SU-DHL-6 (cell line): ENCODE measurements at regions not wholly inside any gene's neighbourhood (a gene's known extent, or its start where the extent isn't known, plus 50 kb on each side); places are given as distances from the start of the nearest gene placed in this dataset.

Experiments
- H2AFZ ChIP-seq: fragments of 200-600 bp; sonication (generic); 2 replicates; pipeline ENCODE4 v1.6.1; 2014; ENCODE audit warnings: low read depth, mild to moderate bottlenecking, moderate library complexity, mixed read lengths, antibody characterized with exemption, low read length; ENCODE audit not compliant: severe bottlenecking
- H3F3A ChIP-seq: fragments of 200-600 bp; shearing (Covaris generic); 2 replicates; pipeline ENCODE4 v1.6.0; 2016; ENCODE audit warnings: antibody characterized with exemption, mild to moderate bottlenecking; ENCODE audit not compliant: insufficient read depth
- H3K27ac ChIP-seq: fragments of 200-600 bp; sonication (generic); 2 replicates; pipeline ENCODE4 v1.5.1; 2016; ENCODE audit warnings: low read depth, mild to moderate bottlenecking, low read length, moderate library complexity, mixed read lengths
- H3K27me3 ChIP-seq: fragments of 200-600 bp; sonication (generic), shearing (Covaris generic); 2 replicates; pipeline ENCODE4 v1.6.0; 2014; ENCODE audit warnings: mild to moderate bottlenecking, low read length
- H3K36me3 ChIP-seq: fragments of 200-600 bp; sonication (generic); 2 replicates; pipeline ENCODE4 v1.6.1; 2014; ENCODE audit warnings: mild to moderate bottlenecking, low read length, mixed read lengths
- H3K4me2 ChIP-seq: fragments of 300-600, 200-600 bp; shearing (Covaris generic), sonication (generic); 2 replicates; pipeline ENCODE4 v1.6.0; 2014; ENCODE audit warnings: low read length, low read depth, mild to moderate bottlenecking; ENCODE audit not compliant: poor library complexity, severe bottlenecking
- H3K4me3 ChIP-seq: fragments of 200-600 bp; sonication (generic); 2 replicates; pipeline ENCODE4 v1.5.1; 2014; ENCODE audit warnings: antibody characterized with exemption, low read length, mild to moderate bottlenecking, mixed read lengths; ENCODE audit not compliant: insufficient read depth, poor library complexity, severe bottlenecking
- H3K79me2 ChIP-seq: fragments of 200-600 bp; sonication (generic); 2 replicates; pipeline ENCODE4 v1.6.1; 2014; ENCODE audit warnings: mild to moderate bottlenecking, low read length, moderate library complexity; ENCODE audit not compliant: insufficient read depth
- H3K9ac ChIP-seq: fragments of 200-600 bp; sonication (generic); 2 replicates; pipeline ENCODE4 v1.7.0; 2014; ENCODE audit warnings: mild to moderate bottlenecking, low read length
- H3K9me2 ChIP-seq: fragments of 200-600 bp; sonication (generic); replicated peaks from 2 replicates; pipeline ENCODE4 v1.6.1; 2014; ENCODE audit warnings: low read length; ENCODE audit not compliant: insufficient read depth
- H3K9me3 ChIP-seq: fragments of 200-600 bp; sonication (generic); 2 replicates; pipeline ENCODE4 v1.6.1; 2014; ENCODE audit warnings: low read length, mixed read lengths; ENCODE audit not compliant: insufficient read depth
- H4K20me1 ChIP-seq: fragments of 200-600 bp; sonication (generic); 2 replicates; pipeline ENCODE4 v1.6.1; 2014; ENCODE audit warnings: low read depth, mild to moderate bottlenecking, antibody characterized with exemption, low read length, moderate library complexity, mixed read lengths
- EZH2phosphoT487 ChIP-seq: fragments of 200-600 bp; sonication (generic), shearing (Covaris generic); conservative IDR thresholded peaks from 2 replicates; pipeline ENCODE4 v1.6.1; 2018; ENCODE audit warnings: mild to moderate bottlenecking, antibody characterized with exemption, low read length, moderate library complexity, mixed read lengths
- TF ChIP-seq, protein P1 (sequence below): fragments of 200-600 bp; sonication (generic); IDR thresholded peaks from one replicate; pipeline ENCODE4 v1.5.1; 2017; ENCODE audit warnings: antibody characterized with exemption, mild to moderate bottlenecking, low read length, moderate library complexity; ENCODE audit not compliant: insufficient read depth, poor library complexity, severe bottlenecking

DNA sequence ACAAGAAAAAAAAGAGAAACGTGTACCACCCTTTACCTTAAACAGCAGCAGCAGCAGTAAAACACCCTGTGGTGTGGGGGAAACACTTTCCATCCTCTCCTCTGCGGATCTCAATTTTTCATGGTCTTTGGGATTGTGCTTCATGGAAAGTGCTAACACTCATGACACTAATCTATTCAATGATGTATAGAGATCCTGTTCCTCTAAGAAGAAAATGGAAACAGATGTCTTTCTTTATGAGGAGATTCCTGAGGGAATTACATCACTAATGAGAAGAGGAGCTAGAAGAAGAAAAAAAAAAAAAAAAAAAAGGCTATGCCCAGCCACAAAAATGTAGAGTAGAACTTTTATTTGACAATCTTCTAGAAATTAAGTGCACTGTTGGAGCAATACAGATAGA, 62.9 kb upstream of the NDST3 start:
- Histone ChIP-seq H2AFZ (no peak overlapping the region), H3K27me3 (no peaks in the 10 kb centered on the region), H3K27ac (no peak overlapping the region), H3K4me3 (no peak overlapping the region), H4K20me1 (no peaks in the 10 kb centered on the region), H3F3A (no peaks in the 10 kb centered on the region), H3K9ac (no peak overlapping the region), H3K36me3 (no peaks in the 10 kb centered on the region), H3K79me2 (no peaks in the 10 kb centered on the region), H3K4me2 (no peak overlapping the region), H3K9me3 (no peaks in the 10 kb centered on the region), H3K9me2 (no peaks in the 10 kb centered on the region)
- no peak for TF ChIP-seq EZH2phosphoT487

DNA sequence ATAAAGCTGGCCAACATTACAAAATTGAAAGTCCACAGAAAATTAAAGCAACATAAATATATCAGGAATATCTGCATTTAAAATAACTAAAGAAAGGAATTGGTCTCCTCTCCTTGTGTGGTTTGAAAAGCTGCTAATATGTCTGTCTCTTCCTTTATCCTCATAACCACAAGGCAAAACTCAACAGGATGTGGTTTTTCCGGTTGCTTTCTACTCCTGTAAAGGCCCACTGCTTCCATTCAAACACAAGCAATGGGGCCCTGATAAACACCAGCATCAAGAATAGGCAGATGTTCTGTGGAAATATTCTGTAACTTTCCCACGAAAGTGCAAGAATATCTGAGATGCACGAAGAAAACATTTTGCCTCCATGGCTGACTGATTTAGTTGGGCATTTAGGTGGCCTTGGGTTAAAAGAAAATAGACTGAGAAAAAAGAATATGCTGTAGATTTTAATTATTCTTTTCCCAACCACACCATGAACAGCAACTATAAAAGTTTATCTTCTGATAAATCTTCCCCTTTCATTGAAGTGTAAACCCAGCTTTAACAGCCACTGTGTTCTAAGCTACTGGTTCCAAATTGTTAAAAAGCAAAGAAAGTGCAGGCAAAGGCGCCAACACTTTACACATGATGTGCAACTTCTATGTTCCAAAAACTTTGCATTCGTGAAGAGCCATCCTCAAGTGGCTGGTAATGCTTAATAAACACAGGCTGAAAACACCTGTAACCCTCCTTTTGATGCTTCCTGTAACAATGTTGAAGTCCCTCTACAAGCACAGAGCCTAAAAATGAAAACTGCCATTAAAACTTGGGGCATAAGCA, 50.5 kb upstream of the NDST3 start:
- H4K20me1 ChIP-seq, result no peaks in the 10 kb centered on the region
- no peak overlapping the region for H3K9ac ChIP-seq
- H3K79me2 ChIP-seq, result no peaks in the 10 kb centered on the region
- no peaks in the 10 kb centered on the region for H3K27me3 ChIP-seq
- H3K27ac ChIP-seq, result no peak overlapping the region
- H3K4me3 ChIP-seq, result no peak overlapping the region
- no peaks in the 10 kb centered on the region for H3K36me3 ChIP-seq
- H2AFZ ChIP-seq, result no peak overlapping the region
- TF ChIP-seq, protein P1, sequence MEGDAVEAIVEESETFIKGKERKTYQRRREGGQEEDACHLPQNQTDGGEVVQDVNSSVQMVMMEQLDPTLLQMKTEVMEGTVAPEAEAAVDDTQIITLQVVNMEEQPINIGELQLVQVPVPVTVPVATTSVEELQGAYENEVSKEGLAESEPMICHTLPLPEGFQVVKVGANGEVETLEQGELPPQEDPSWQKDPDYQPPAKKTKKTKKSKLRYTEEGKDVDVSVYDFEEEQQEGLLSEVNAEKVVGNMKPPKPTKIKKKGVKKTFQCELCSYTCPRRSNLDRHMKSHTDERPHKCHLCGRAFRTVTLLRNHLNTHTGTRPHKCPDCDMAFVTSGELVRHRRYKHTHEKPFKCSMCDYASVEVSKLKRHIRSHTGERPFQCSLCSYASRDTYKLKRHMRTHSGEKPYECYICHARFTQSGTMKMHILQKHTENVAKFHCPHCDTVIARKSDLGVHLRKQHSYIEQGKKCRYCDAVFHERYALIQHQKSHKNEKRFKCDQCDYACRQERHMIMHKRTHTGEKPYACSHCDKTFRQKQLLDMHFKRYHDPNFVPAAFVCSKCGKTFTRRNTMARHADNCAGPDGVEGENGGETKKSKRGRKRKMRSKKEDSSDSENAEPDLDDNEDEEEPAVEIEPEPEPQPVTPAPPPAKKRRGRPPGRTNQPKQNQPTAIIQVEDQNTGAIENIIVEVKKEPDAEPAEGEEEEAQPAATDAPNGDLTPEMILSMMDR, result no peak
- no peak for TF ChIP-seq EZH2phosphoT487
- H3K9me2 ChIP-seq, result no peaks in the 10 kb centered on the region
- H3K9me3 ChIP-seq, result no peaks in the 10 kb centered on the region
- no peak overlapping the region for H3K4me2 ChIP-seq
- no peaks in the 10 kb centered on the region for H3F3A ChIP-seq

DNA sequence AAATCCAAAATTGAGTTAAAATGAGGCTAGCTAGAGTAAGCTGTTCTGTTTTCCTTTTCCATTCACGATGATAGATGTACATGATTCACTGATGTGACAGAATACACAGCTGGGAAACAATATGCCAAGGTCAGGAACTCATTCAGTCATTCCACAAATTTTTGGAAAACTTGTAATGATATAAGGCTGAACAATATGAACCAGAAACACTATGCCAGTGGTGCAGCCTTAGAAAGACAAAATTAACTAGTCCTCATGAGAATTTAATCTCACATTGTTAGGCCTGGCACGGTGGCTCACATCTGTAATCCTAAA, 50.0 kb upstream of the NDST3 start:
- H3K4me2 ChIP-seq, result no peak overlapping the region
- H3K9me2 ChIP-seq, result no peaks in the 10 kb centered on the region
- H3K9me3 ChIP-seq, result no peaks in the 10 kb centered on the region
- no peaks in the 10 kb centered on the region for H3F3A ChIP-seq
- no peak overlapping the region for H3K27ac ChIP-seq
- H3K36me3 ChIP-seq, result no peaks in the 10 kb centered on the region
- no peaks in the 10 kb centered on the region for H3K79me2 ChIP-seq
- no peak overlapping the region for H3K4me3 ChIP-seq
- H3K27me3 ChIP-seq, result no peaks in the 10 kb centered on the region
- H2AFZ ChIP-seq, result no peak overlapping the region
- H3K9ac ChIP-seq, result no peak overlapping the region
- H4K20me1 ChIP-seq, result no peaks in the 10 kb centered on the region
- TF ChIP-seq EZH2phosphoT487, result no peak
- TF ChIP-seq, protein P1, result no peak
